ENCODE measurements at regions not wholly inside any gene's neighbourhood (a gene's known extent, or its start where the extent isn't known, plus 50 kb on each side); places are given as distances from the start of the nearest gene placed in this dataset.
"Not testable (repeated sequence)": the region's sequence is repeated elsewhere in the genome, so short reads cannot be mapped to it uniquely, and the experiment has no call there.

GRCh38 chr1:195733408-195733807 is 874.8 kb downstream of the KCNT2 start:
- TF ChIP-seq EZH2 (IDR thresholded peaks at IDR 0.05; ENCODE audit: low read depth): no peak
- TF ChIP-seq, protein P1, sequence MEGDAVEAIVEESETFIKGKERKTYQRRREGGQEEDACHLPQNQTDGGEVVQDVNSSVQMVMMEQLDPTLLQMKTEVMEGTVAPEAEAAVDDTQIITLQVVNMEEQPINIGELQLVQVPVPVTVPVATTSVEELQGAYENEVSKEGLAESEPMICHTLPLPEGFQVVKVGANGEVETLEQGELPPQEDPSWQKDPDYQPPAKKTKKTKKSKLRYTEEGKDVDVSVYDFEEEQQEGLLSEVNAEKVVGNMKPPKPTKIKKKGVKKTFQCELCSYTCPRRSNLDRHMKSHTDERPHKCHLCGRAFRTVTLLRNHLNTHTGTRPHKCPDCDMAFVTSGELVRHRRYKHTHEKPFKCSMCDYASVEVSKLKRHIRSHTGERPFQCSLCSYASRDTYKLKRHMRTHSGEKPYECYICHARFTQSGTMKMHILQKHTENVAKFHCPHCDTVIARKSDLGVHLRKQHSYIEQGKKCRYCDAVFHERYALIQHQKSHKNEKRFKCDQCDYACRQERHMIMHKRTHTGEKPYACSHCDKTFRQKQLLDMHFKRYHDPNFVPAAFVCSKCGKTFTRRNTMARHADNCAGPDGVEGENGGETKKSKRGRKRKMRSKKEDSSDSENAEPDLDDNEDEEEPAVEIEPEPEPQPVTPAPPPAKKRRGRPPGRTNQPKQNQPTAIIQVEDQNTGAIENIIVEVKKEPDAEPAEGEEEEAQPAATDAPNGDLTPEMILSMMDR (conservative IDR thresholded peaks at IDR 0.05): no peak
- no peaks in the 10 kb centered on the region for H3K4me1 ChIP-seq (replicated peaks; ENCODE audit: insufficient read depth)
- no peak overlapping the region for H2AFZ ChIP-seq
- H3K79me2 ChIP-seq (ENCODE audit: low read depth): no peaks in the 10 kb centered on the region
- H3K9me2 ChIP-seq (ENCODE audit: insufficient read depth): no peaks in the 10 kb centered on the region
- H4K20me1 ChIP-seq (ENCODE audit: insufficient read depth): no peaks in the 10 kb centered on the region
- intact Hi-C loops (cut with micrococcal nuclease; ENCODE audit: unreplicated experiment): no loop called here
- no peaks in the 10 kb centered on the region for H3K27me3 ChIP-seq (ENCODE audit: insufficient read depth, low read depth)
- no peak overlapping the region for H3K4me3 ChIP-seq
- no peak overlapping the region for H3K27ac ChIP-seq
- no peaks in the 10 kb centered on the region for H3K9me3 ChIP-seq (ENCODE audit: insufficient read depth, low read depth)
- DNase-seq: no peak
- H3F3A ChIP-seq (ENCODE audit: insufficient read depth, low read depth): no peaks in the 10 kb centered on the region
- ChIA-PET CTCF (no interaction called here), POLR2A (ENCODE audit: unreplicated experiment) (no interaction called here)
- no TSS peak for BruUV-seq (replicated peaks)
- H3K4me2 ChIP-seq: no peak overlapping the region
- H3K36me3 ChIP-seq (ENCODE audit: low read depth): no peaks in the 10 kb centered on the region

DNA sequence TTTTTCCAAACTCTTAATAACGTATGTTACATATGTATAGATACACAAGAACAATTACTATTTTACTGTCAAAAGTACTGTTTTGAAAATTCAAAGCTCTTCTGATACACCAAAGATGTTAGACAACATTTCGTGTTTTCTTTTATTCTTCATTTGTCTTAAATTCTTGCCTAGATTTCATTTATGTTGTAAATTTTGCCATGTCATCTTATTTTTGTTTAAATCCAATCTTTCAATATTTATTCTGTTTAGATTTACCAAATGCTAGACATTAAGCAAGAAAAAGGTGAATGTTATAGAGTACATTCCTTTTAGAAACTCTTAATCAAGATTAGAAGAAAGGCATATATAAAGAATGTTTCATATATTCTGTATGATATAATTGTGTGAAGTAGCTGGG is 876.9 kb downstream of the KCNT2 start:
- no TSS peak for BruUV-seq (replicated peaks)
- Histone ChIP-seq H3K9me3 (ENCODE audit: insufficient read depth, low read depth) (no peaks in the 10 kb centered on the region), H2AFZ (no peak overlapping the region), H3K79me2 (ENCODE audit: low read depth) (no peaks in the 10 kb centered on the region), H4K20me1 (ENCODE audit: insufficient read depth) (no peaks in the 10 kb centered on the region), H3K36me3 (ENCODE audit: low read depth) (no peaks in the 10 kb centered on the region), H3K27me3 (ENCODE audit: insufficient read depth, low read depth) (no peaks in the 10 kb centered on the region), H3K4me1 (replicated peaks; ENCODE audit: insufficient read depth) (no peaks in the 10 kb centered on the region), H3K4me2 (no peak overlapping the region), H3F3A (ENCODE audit: insufficient read depth, low read depth) (no peaks in the 10 kb centered on the region), H3K27ac (no peak overlapping the region), H3K4me3 (no peak overlapping the region), H3K9me2 (ENCODE audit: insufficient read depth) (no peaks in the 10 kb centered on the region)
- intact Hi-C loops (cut with micrococcal nuclease; ENCODE audit: unreplicated experiment): no loop called here
- no peak for DNase-seq
- ChIA-PET CTCF (no interaction called here), POLR2A (ENCODE audit: unreplicated experiment) (no interaction called here)
- TF ChIP-seq, protein P1 (conservative IDR thresholded peaks at IDR 0.05): no peak
- no peak for TF ChIP-seq EZH2 (IDR thresholded peaks at IDR 0.05; ENCODE audit: low read depth)

DNA sequence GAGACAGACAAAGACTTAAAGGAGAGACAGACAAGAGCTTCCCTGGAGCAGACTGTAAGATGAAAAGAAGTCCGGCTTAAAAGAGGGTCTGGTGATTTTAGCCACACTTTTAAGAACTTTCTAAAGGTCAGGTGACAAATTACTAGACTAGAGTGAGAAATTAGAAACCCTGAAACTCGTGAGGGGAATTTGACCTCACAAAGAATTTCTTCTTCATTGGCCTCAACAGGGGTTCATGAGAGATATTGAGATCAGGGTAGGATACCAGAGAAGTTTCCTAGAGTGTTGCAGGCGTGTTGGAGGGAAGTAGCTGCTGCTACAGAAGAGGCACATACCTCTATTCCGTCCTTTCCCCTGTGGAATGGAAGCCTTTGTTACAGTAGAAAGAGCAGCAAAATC is 884.4 kb downstream of the KCNT2 start:
- TF ChIP-seq, protein P1 (conservative IDR thresholded peaks at IDR 0.05): no peak
- TF ChIP-seq EZH2 (IDR thresholded peaks at IDR 0.05; ENCODE audit: low read depth): no peak
- H3K27ac ChIP-seq: no peak overlapping the region
- no peaks in the 10 kb centered on the region for H3K36me3 ChIP-seq (ENCODE audit: low read depth)
- H3K9me3 ChIP-seq (ENCODE audit: insufficient read depth, low read depth): no peaks in the 10 kb centered on the region
- BruUV-seq (replicated peaks): no TSS peak
- no peaks in the 10 kb centered on the region for H4K20me1 ChIP-seq (ENCODE audit: insufficient read depth)
- no peak for DNase-seq
- POLR2A ChIA-PET (ENCODE audit: unreplicated experiment): no interaction called here
- no peaks in the 10 kb centered on the region for H3K27me3 ChIP-seq (ENCODE audit: insufficient read depth, low read depth)
- H3K4me1 ChIP-seq (replicated peaks; ENCODE audit: insufficient read depth): no peaks in the 10 kb centered on the region
- H3K4me2 ChIP-seq: no peak overlapping the region
- CTCF ChIA-PET: no interaction called here
- no peak overlapping the region for H3K4me3 ChIP-seq
- no peak overlapping the region for H2AFZ ChIP-seq
- no peaks in the 10 kb centered on the region for H3K9me2 ChIP-seq (ENCODE audit: insufficient read depth)
- intact Hi-C loops (cut with micrococcal nuclease; ENCODE audit: unreplicated experiment): no loop called here
- H3K79me2 ChIP-seq (ENCODE audit: low read depth): no peaks in the 10 kb centered on the region
- no peaks in the 10 kb centered on the region for H3F3A ChIP-seq (ENCODE audit: insufficient read depth, low read depth)

- H3F3A ChIP-seq (ENCODE audit: insufficient read depth, low read depth); CTCF ChIA-PET; H3K36me3 ChIP-seq (ENCODE audit: low read depth); H3K9me2 ChIP-seq (ENCODE audit: insufficient read depth); DNase-seq; H3K9me3 ChIP-seq (ENCODE audit: insufficient read depth, low read depth); H3K4me1 ChIP-seq (replicated peaks; ENCODE audit: insufficient read depth); H3K27me3 ChIP-seq (ENCODE audit: insufficient read depth, low read depth); intact Hi-C loops (cut with micrococcal nuclease; ENCODE audit: unreplicated experiment); H3K27ac ChIP-seq; H4K20me1 ChIP-seq (ENCODE audit: insufficient read depth); BruUV-seq (replicated peaks); H3K79me2 ChIP-seq (ENCODE audit: low read depth); H3K4me2 ChIP-seq; POLR2A ChIA-PET (ENCODE audit: unreplicated experiment); H3K4me3 ChIP-seq; H2AFZ ChIP-seq: not testable (repeated sequence)
Measured at GRCh38 chr1:195722852-195723795, 885.1 kb downstream of the KCNT2 start.

GRCh38 chr1:195722146-195722545 is 886.1 kb downstream of the KCNT2 start:
- CTCF ChIA-PET; H3K36me3 ChIP-seq (ENCODE audit: low read depth); H3K4me2 ChIP-seq; H3K27ac ChIP-seq; H3K9me3 ChIP-seq (ENCODE audit: insufficient read depth, low read depth); H4K20me1 ChIP-seq (ENCODE audit: insufficient read depth); H3F3A ChIP-seq (ENCODE audit: insufficient read depth, low read depth); H3K27me3 ChIP-seq (ENCODE audit: insufficient read depth, low read depth); DNase-seq; H3K9me2 ChIP-seq (ENCODE audit: insufficient read depth); BruUV-seq (replicated peaks); H3K4me3 ChIP-seq; H2AFZ ChIP-seq; H3K79me2 ChIP-seq (ENCODE audit: low read depth); POLR2A ChIA-PET (ENCODE audit: unreplicated experiment); H3K4me1 ChIP-seq (replicated peaks; ENCODE audit: insufficient read depth); intact Hi-C loops (cut with micrococcal nuclease; ENCODE audit: unreplicated experiment): not testable (repeated sequence)

Data from PC-9 (cell line).